HEK293T (cell line): ENCODE measurements at regions not wholly inside any gene's neighbourhood (a gene's known extent, or its start where the extent isn't known, plus 50 kb on each side); places are given as distances from the start of the nearest gene placed in this dataset.

Experiments
- ARNT ChIP-seq: fragments of 450-650 bp; IDR thresholded peaks from 2 replicates; pipeline ENCODE4 v1.6.1; 2017; ENCODE audit warnings: mild to moderate bottlenecking
- BHLHE40 ChIP-seq: fragments of 450-650 bp; IDR thresholded peaks from 2 replicates; pipeline ENCODE4 v1.6.1; 2016; ENCODE audit warnings: mild to moderate bottlenecking, moderate library complexity, borderline replicate concordance
- ELF4 ChIP-seq: fragments of 450-650 bp; IDR thresholded peaks from 2 replicates; pipeline ENCODE4 v1.6.1; 2017; ENCODE audit warnings: antibody characterized with exemption
- FOXK2 ChIP-seq: fragments of 450-650 bp; IDR thresholded peaks from 2 replicates; pipeline ENCODE4 v1.6.1; 2016; ENCODE audit warnings: mild to moderate bottlenecking
- HDGF ChIP-seq: fragments of 450-650 bp; IDR thresholded peaks from 2 replicates; pipeline ENCODE4 v1.6.1; 2017; ENCODE audit warnings: antibody characterized with exemption, borderline replicate concordance
- L3MBTL2 ChIP-seq: fragments of 450-650 bp; conservative IDR thresholded peaks from 2 replicates; pipeline ENCODE4 v1.6.1; 2016; ENCODE audit warnings: mild to moderate bottlenecking
- SP1 ChIP-seq: fragments of 450-650 bp; IDR thresholded peaks from 2 replicates; pipeline ENCODE4 v1.6.1; 2017
- TARDBP ChIP-seq: fragments of 450-650 bp; IDR thresholded peaks from 2 replicates; pipeline ENCODE4 v1.6.1; 2016
- ZNF384 ChIP-seq: fragments of 450-650 bp; IDR thresholded peaks from 2 replicates; pipeline ENCODE4 v1.6.1; 2016

DNA sequence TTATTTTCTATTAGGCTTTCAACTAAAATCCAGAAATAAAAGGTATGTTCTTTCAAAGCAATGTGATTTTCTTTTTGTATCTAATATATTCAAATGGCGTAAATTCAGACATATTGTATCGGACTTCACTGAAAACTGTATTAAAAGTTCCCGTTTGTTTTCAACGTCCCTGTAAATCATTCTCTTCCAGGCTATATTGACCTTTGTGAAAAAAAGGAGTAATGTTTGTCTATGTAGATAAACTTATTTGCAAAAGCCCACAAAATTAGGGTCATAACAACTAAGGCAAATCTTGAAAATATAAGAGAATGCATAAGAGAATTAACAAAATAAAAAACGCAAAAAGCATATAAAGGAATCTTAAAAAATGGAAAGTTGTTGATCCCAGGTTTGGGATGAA, 1492.4 kb downstream of the AACS start:
- no peak for TF ChIP-seq L3MBTL2
- no peak for TF ChIP-seq HDGF
- no peak for TF ChIP-seq BHLHE40
- no peak for TF ChIP-seq ARNT
- TF ChIP-seq ZNF384, result no peak
- TF ChIP-seq TARDBP, result no peak
- no peak for TF ChIP-seq SP1
- no peak for TF ChIP-seq ELF4
- no peak for TF ChIP-seq FOXK2
